Globus pallidus (tissue), 1 donor: ENCODE measurements at regions not wholly inside any gene's neighbourhood (a gene's known extent, or its start where the extent isn't known, plus 50 kb on each side); places are given as distances from the start of the nearest gene placed in this dataset.

Experiments used
- DNase-seq: peaks from one replicate; pipeline ENCODE4 v3.0.0-alpha.2; 2015; ENCODE audit warnings: low spot score

GRCh38 chr2:198219292-198219691 lies 414.9 kb downstream of the PLCL1 start:
- no peak for DNase-seq

GRCh38 chr2:198214114-198214596 lies 409.8 kb downstream of the PLCL1 start:
- DNase-seq: no peak

- DNase-seq: no peak
Measured at GRCh38 chr2:198213253-198213652, 408.9 kb downstream of the PLCL1 start.

DNA sequence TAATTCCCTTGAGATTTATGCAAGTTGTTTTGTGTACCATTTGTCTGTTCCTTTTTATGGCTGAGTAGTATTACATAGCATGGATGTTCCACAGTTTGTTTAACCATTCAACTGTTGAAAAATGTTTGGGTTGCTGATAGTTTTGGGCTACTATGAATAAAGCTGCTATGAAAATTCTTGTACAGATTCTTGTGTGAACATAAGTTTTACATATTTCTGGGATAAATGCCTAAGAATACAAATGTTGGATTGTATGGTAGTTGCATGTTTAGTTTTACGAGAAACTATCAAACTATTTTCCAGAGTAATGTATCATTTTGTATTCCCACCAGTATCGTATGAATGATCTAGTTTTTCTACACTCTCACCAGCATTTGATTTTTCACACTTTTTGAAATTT lies 407.3 kb downstream of the PLCL1 start:
- DNase-seq: no peak

DNA sequence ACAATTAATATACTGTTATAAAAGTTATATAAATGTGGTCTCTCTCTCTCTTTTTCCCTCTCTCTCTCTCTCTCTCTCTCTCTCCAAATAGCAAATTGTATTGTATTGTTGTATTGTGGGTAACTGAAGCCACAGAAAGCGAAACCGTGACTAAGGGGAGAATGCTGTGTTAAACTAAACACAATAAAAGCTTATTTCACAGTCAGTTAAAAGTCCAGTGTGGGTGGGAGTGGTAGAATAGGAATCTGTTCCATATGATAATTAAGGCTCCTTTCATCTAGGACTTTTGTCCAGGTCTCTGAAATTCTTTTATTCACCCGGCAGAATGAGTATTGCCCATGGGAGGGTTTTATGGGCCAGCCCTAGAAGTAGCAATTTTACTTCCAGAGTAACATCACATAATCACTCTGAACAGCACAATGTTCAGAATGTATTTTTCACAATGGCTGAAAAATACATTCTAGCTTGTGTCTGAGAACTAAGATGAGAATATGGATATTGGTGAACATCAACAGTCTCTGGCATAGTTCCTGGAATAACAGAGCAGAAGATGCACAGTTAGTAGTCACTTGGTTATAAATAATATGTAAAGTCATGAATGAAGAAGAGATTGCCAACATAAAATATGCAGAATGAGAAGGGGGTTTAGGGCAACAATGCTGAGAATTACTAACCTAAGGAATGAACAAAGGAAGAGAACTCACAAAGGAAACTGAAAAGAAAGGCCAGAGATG lies 399.1 kb downstream of the PLCL1 start:
- peak; percentile 20 for DNase-seq
